Lower lobe of right lung (tissue), 2 donors: ENCODE measurements at regions not wholly inside any gene's neighbourhood (a gene's known extent, or its start where the extent isn't known, plus 50 kb on each side); places are given as distances from the start of the nearest gene placed in this dataset.

Experiments used
- ATAC-seq, 2 donors: fragments of 200-7000 bp; cut with Tn5 transposase; one replicate each; pipeline ENCODE4 v1.9.1; 2020 to 2022; ENCODE audit warnings: mild to moderate bottlenecking in 2 of 2, moderate library complexity in 2 of 2
- DNase-seq: peaks from one replicate; pipeline ENCODE4 v3.0.0-alpha.2; 2020
- H3K27ac ChIP-seq: fragments of 200-600 bp; one replicate; pipeline ENCODE4 v1.8.0; 2022
- H3K27me3 ChIP-seq: fragments of 200-600 bp; one replicate; pipeline ENCODE4 v1.8.0; 2022; ENCODE audit warnings: low read depth
- H3K36me3 ChIP-seq: fragments of 200-600 bp; one replicate; pipeline ENCODE4 v1.8.0; 2022; ENCODE audit warnings: mild to moderate bottlenecking
- H3K4me1 ChIP-seq: fragments of 200-600 bp; one replicate; pipeline ENCODE4 v1.8.0; 2022
- H3K4me3 ChIP-seq: fragments of 200-600 bp; one replicate; pipeline ENCODE4 v1.8.0; 2022; ENCODE audit warnings: mild to moderate bottlenecking
- H3K9me3 ChIP-seq: fragments of 200-600 bp; one replicate; pipeline ENCODE4 v1.8.0; 2022
- intact Hi-C: fragments of 100-400 bp; cut with DNase I; formaldehyde crosslinking; loops from one replicate; pipeline ENCODE4 v1.11.0; 2022
- TF ChIP-seq, protein P1 (sequence below): fragments of 200-600 bp; IDR thresholded peaks from one replicate; pipeline ENCODE4 v1.8.0; 2022; ENCODE audit warnings: antibody characterized with exemption, mild to moderate bottlenecking
- donor health status: DM: no; HTN: yes; CAD: no; lungs with severe emphysema.

- DNase-seq (no peak), ATAC-seq (no peak)
- no peaks in the 10 kb centered on the region for H3K27me3 ChIP-seq
- H3K36me3 ChIP-seq: no peaks in the 10 kb centered on the region
- H3K9me3 ChIP-seq: no peaks in the 10 kb centered on the region
- TF ChIP-seq, protein P1, sequence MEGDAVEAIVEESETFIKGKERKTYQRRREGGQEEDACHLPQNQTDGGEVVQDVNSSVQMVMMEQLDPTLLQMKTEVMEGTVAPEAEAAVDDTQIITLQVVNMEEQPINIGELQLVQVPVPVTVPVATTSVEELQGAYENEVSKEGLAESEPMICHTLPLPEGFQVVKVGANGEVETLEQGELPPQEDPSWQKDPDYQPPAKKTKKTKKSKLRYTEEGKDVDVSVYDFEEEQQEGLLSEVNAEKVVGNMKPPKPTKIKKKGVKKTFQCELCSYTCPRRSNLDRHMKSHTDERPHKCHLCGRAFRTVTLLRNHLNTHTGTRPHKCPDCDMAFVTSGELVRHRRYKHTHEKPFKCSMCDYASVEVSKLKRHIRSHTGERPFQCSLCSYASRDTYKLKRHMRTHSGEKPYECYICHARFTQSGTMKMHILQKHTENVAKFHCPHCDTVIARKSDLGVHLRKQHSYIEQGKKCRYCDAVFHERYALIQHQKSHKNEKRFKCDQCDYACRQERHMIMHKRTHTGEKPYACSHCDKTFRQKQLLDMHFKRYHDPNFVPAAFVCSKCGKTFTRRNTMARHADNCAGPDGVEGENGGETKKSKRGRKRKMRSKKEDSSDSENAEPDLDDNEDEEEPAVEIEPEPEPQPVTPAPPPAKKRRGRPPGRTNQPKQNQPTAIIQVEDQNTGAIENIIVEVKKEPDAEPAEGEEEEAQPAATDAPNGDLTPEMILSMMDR: no peak
- H3K27ac ChIP-seq: no peak overlapping the region
- no peak overlapping the region for H3K4me3 ChIP-seq
- intact Hi-C loops: no loop called here
- peaks cover 9% of the 10 kb centered on the region for H3K4me1 ChIP-seq
These were observed 91.9 kb downstream of the RTP5 start for GRCh38 chr2:241961454-241961853.

- TF ChIP-seq, protein P1: no peak
- Histone ChIP-seq H3K4me1 (peaks cover 9% of the 10 kb centered on the region), H3K27ac (no peak overlapping the region), H3K9me3 (no peaks in the 10 kb centered on the region), H3K27me3 (no peaks in the 10 kb centered on the region), H3K36me3 (no peaks in the 10 kb centered on the region), H3K4me3 (no peak overlapping the region)
- intact Hi-C loops: no loop called here
- ATAC-seq (no peak), DNase-seq (no peak)
These were observed 94.6 kb downstream of the RTP5 start for GRCh38 chr2:241964133-241964532.

DNA sequence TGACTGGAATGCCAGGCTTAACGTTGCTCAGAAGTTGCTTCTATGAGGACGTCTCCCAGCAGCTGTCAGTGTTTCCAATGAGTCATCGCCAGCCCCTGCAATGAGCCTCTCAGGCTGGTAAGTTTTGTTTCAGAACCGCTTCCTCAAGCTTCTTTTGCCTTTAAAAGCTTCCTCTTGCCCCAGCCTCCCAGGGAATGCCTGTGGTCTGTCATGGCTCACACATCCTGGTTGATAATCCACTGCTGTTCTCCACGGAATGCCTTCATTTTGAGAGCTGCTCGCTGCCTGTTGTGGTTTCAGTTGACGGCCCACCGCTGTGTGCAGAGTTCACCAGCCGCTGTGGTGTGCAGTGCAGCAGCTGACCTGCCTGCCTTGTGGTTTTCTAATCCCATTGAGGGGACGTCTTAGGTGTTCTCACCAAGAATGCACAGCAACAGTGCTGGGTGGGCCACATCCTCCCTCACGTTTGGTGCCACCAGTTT is 96.4 kb downstream of the RTP5 start:
- DNase-seq (no peak), ATAC-seq (peak; percentile 69 to 78)
- no peaks in the 10 kb centered on the region for H3K27me3 ChIP-seq
- H3K27ac ChIP-seq: peak overlapping the region; percentile 41
- TF ChIP-seq, protein P1: no peak
- peaks cover 4% of the 10 kb centered on the region for H3K4me1 ChIP-seq
- H3K9me3 ChIP-seq: no peaks in the 10 kb centered on the region
- H3K36me3 ChIP-seq: no peaks in the 10 kb centered on the region
- H3K4me3 ChIP-seq: no peak overlapping the region
- intact Hi-C loops: no loop called here

DNA sequence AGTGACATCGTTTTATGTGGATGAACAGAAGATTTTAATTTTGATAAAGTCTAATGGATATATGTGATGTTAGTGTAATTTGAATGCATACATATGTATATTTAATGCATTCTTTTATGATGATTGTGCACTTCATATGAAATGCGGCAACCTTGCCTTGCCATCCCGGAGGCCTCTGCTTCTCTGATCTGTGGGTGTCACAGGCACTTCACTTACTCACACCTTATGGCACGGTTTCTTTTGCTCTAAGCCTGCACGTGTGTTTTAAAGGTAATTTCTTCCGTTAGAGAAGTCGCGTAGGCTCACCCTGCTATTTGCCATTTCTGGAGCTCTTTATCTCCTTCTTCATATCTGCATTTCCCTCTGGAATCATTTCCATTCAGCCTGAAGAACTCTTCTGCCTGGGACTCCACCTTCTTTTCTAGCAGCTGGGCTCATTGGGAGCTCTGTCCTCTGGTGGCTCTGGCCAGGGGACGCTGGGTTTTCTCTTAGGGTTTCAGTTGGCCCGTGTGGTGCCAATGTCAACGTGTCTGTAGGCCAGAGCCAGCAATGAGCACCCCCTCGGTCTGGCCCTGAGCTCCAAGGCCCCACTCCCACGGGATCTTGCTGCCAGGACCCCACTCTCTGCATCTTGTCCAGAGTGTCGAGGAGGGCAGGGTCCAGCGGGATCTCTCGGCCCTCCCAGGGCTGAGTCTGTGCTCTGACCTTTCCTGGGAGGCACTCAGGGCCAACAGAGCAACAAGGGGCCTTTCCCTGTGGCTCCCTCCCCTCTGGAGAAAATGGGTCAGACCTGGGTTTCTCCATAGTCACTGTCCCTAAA is 97.3 kb downstream of the RTP5 start:
- Histone ChIP-seq H3K4me1 (peaks cover 4% of the 10 kb centered on the region), H3K9me3 (no peaks in the 10 kb centered on the region), H3K27ac (no peak overlapping the region), H3K36me3 (no peaks in the 10 kb centered on the region), H3K4me3 (no peak overlapping the region), H3K27me3 (no peaks in the 10 kb centered on the region)
- DNase-seq (no peak), ATAC-seq (no peak)
- intact Hi-C loops: no loop called here
- TF ChIP-seq, protein P1: no peak

- TF ChIP-seq, protein P1: no peak
- Histone ChIP-seq H3K36me3 (no peaks in the 10 kb centered on the region), H3K27me3 (no peaks in the 10 kb centered on the region), H3K9me3 (no peaks in the 10 kb centered on the region), H3K27ac (no peak overlapping the region), H3K4me1 (peaks cover 4% of the 10 kb centered on the region), H3K4me3 (no peak overlapping the region)
- ATAC-seq (no peak), DNase-seq (no peak)
- intact Hi-C loops: no loop called here
These were observed 98.1 kb downstream of the RTP5 start for GRCh38 chr2:241967467-241968144.
